Activated CD4-positive, alpha-beta T cell treated with anti-CD3 and anti-CD28 coated beads, Interleukin-10, Interleukin-2, amounts not matched to agents 100 ng/mL and 50 ng/mL, durations not matched to agents 16 hours and 8 hours (primary cell): ENCODE measurements at regions not wholly inside any gene's neighbourhood (a gene's known extent, or its start where the extent isn't known, plus 50 kb on each side); places are given as distances from the start of the nearest gene placed in this dataset.

Experiments used
- DNase-seq: peaks from one replicate; pipeline ENCODE4 v3.0.0-alpha.2; 2020

DNA sequence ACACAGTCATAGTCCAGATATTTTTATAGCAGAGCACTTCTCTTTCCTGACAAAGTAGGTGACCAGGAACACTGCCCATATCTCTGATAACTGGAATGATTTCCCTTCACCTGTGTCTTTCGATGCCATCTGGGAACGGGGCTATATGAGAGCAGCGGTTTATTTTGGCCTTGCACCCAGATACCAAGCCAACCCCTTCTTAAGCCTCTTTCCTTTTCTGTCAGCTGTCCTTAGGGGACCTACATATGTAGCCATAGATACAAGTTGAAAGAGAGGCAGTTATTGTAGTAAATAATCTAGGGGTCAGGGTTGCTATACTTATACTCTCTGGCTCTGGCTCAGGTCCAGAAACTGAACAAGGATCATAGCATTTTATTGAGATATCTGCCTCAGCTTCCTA is 128.8 kb downstream of the NHLRC3 start:
- no peak for DNase-seq

- DNase-seq = no peak
Measured at GRCh38 chr13:39170711-39171110, 132.5 kb downstream of the NHLRC3 start.

- DNase-seq = no peak
Measured at GRCh38 chr13:39185326-39185725, 147.1 kb downstream of the NHLRC3 start.

- no peak for DNase-seq
Measured at GRCh38 chr13:39186205-39186875, 148.1 kb downstream of the NHLRC3 start.

GRCh38 chr13:39189778-39190177 is 151.5 kb downstream of the NHLRC3 start:
- no peak for DNase-seq

GRCh38 chr13:39196965-39197646 is 158.8 kb downstream of the NHLRC3 start:
- DNase-seq = peak; percentile 75

DNA sequence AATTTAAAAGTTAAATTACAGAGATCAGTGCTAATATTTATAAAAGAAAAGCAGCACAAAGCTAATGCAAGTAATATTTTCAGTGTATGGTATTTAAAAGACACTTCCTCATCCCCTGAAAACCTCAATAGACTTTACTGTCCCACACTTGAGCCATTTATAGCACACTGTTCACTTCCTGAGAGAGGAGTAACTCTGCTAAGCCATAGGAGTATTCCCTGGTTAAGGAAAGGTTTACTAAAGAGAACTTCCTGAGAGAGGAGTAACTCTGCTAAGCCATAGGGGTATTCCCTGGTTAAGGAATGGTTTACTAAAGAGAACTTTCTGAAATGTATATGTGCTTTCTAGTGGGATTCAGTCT is 159.4 kb downstream of the NHLRC3 start:
- DNase-seq = no peak

GRCh38 chr13:39200249-39200910 is 162.1 kb downstream of the NHLRC3 start:
- no peak for DNase-seq

- no peak for DNase-seq
Measured at GRCh38 chr13:39201180-39201579, 162.9 kb downstream of the NHLRC3 start.

DNA sequence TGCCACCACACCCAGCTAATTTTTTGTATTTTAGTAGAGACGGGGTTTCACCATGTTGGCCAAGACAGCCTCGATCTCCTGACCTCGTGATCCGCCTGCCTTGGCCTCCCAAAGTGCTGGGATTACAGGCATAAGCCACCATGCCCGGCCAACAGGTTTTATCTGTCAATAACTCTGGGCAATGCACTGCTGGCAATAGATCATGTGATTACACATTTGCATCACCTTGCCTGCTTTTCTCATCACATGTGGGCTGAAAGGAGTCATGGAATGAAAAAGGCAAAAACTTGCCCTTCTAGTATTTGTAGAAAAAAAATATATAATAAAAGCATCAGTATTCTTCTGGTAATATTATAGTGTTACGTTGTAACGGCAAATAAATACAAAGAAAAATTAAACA is 164.5 kb downstream of the NHLRC3 start:
- DNase-seq = no peak

DNA sequence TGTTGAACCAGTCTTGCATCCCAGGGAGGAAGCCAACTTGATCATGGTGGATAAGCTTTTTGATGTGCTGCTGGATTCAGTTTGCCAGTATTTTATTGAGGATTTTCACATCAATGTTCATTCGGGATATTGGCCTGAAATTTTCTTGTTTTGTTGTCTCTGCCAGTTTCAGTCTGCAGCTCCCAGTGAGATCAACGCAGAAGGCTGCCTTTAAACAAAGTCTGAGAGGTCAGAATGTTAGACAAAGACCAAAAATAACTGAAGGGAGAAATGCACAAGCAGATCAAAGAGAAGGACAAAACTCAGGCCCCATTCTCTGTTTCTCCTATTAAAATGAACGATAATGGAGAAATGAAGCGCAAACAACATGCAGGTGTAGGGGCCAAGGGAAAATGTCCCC is 170.4 kb downstream of the NHLRC3 start:
- DNase-seq = no peak

- DNase-seq = no peak
Measured at GRCh38 chr13:39209731-39210531, 171.7 kb downstream of the NHLRC3 start.

- DNase-seq = no peak
Measured at GRCh38 chr13:39210961-39211534, 172.8 kb downstream of the NHLRC3 start.

- DNase-seq = no peak
Measured at GRCh38 chr13:39215971-39216370, 177.7 kb downstream of the NHLRC3 start.

GRCh38 chr13:39217471-39217870 is 179.2 kb downstream of the NHLRC3 start:
- no peak for DNase-seq

DNA sequence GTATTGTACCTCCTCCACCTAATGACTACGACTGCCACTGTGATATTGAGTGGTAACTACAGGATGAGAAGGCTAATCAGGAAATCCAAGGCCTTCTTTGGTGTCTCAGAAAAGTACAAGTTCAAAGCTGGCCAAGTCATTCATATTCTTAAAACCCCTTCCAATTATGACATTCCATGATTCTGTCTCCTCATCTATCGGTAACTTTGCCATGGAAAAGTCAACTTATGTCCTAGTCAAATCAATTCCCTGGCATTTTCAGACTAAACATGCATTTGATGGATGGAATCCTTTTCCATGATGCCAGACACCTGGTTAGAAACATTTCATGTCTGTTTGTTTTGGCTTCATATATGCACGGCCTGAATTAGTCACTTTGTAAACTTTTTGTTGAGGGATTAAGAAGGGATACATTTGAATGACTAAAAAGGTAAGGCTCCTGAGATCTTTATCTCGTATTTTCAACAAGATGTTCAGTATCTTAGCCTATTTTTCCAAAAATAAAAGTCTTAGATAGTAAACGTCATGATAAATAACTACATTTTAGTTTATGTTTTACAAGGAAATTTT is 186.5 kb downstream of the NHLRC3 start:
- DNase-seq = no peak

- no peak for DNase-seq
Measured at GRCh38 chr13:39225860-39226259, 187.6 kb downstream of the NHLRC3 start.

GRCh38 chr13:39226359-39226758 is 188.1 kb downstream of the NHLRC3 start:
- DNase-seq = no peak

- no peak for DNase-seq
Measured at GRCh38 chr13:39232401-39232980, 194.2 kb downstream of the NHLRC3 start.

- DNase-seq = no peak
Measured at GRCh38 chr13:39232999-39233398, 194.7 kb downstream of the NHLRC3 start.

- DNase-seq = no peak
Measured at GRCh38 chr13:39233519-39233918, 195.3 kb downstream of the NHLRC3 start.

GRCh38 chr13:39244561-39245230 is 206.4 kb downstream of the NHLRC3 start:
- DNase-seq = no peak
